Gastrocnemius medialis (tissue), 4 donors: ENCODE measurements at regions not wholly inside any gene's neighbourhood (a gene's known extent, or its start where the extent isn't known, plus 50 kb on each side); places are given as distances from the start of the nearest gene placed in this dataset.

Source experiments
- ATAC-seq, 2 donors: fragments of 150-250 bp; one replicate each; pipeline ENCODE4 v1.9.1; 2016
- DNase-seq, 2 donors: peaks; one replicate each; pipeline ENCODE4 v3.0.0-alpha.2; 2019
- H3K27ac ChIP-seq, 4 donors: fragments of 200-600 bp; sonication (generic); 1 replicate in 1 of 4; 2 replicates in 3 of 4; pipeline ENCODE4 v1.5.1; 2016 to 2018; ENCODE audit warnings: mild to moderate bottlenecking in 2 of 4, moderate library complexity in 1 of 4
- H3K27me3 ChIP-seq, 3 donors: fragments of 200-600 bp; sonication (generic) in 2 of 3; 1 replicate in 1 of 3; 2 replicates in 2 of 3; pipeline versions ENCODE4 v1.5.1 to v1.6.0; 2016 to 2019; ENCODE audit warnings: mild to moderate bottlenecking in 1 of 3, moderate library complexity in 1 of 3
- H3K36me3 ChIP-seq, 2 donors: fragments of 200-600 bp; sonication (generic) in 1 of 2; one replicate each; pipeline ENCODE4 v1.5.1; 2017 to 2018
- H3K4me1 ChIP-seq, 2 donors: fragments of 200-600 bp; sonication (generic) in 1 of 2; one replicate each; pipeline ENCODE4 v1.5.1; 2016 to 2017; ENCODE audit warnings: mild to moderate bottlenecking in 2 of 2
- H3K4me3 ChIP-seq, 4 donors: fragments of 200-600 bp; sonication (generic) in 3 of 4; 1 replicate in 1 of 4; 2 replicates in 3 of 4; pipeline ENCODE4 v1.5.1; 2016 to 2019; ENCODE audit warnings: mild to moderate bottlenecking in 2 of 4
- H3K9me3 ChIP-seq, 3 donors: fragments of 200-600 bp; sonication (generic) in 2 of 3; 1 replicate in 1 of 3; 2 replicates in 2 of 3; pipeline ENCODE4 v1.5.1; 2016 to 2019
- POLR2A ChIP-seq, 2 donors: fragments of 450-650 bp; IDR thresholded peaks; one replicate each; pipeline ENCODE4 v1.6.1; 2017; ENCODE audit warnings: antibody characterized with exemption in 2 of 2, mild to moderate bottlenecking in 2 of 2, moderate library complexity in 2 of 2
- in situ Hi-C, 4 donors: fragments of 200-750 bp; cut with MboI; loops; one replicate each; pipeline versions ENCODE4 v1.15.0 to v1.8.0; 2017; ENCODE audit warnings: low sequenced_read_pairs in 4 of 4
- intact Hi-C: fragments of 100-400 bp; cut with DNase I; formaldehyde crosslinking; loops from one replicate; pipeline ENCODE4 v1.15.1; 2023; ENCODE audit warnings: low total_unique reads
- TF ChIP-seq, protein P1 (sequence below), 5 experiments: fragments of 450-650 bp in 3 of 5; fragments of 200-600 bp in 2 of 5; sonication (generic) in 2 of 5; IDR thresholded peaks in 4 of 5; conservative IDR thresholded peaks in 1 of 5; 1 replicate in 4 of 5; 2 replicates in 1 of 5; pipeline ENCODE4 v1.5.1; 2016 to 2019; ENCODE audit warnings: antibody characterized with exemption in 5 of 5, mild to moderate bottlenecking in 3 of 5, moderate library complexity in 3 of 5

DNA sequence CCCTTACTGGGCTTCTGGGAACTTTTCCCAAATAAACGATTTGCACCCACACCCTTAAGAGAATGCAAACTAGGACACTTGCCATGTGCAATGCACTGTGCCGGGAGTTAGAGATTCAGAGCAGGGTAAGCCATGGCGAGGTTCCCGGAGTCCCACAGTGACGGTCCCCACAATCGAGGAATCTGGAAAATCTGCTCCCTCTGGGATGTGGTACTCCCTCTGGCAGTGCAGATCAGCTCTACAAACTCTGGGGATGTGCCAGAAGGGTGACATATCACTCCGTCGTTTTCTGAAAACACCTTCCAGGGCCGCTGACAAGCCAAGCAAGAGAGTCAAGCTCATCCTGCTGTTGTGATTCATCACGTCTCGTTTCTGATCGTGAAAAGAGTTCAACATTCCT is 537.5 kb downstream of the BCOR start:
- in situ Hi-C loops (no loop called here), intact Hi-C loops (no loop called here)
- ATAC-seq, result no peak

DNA sequence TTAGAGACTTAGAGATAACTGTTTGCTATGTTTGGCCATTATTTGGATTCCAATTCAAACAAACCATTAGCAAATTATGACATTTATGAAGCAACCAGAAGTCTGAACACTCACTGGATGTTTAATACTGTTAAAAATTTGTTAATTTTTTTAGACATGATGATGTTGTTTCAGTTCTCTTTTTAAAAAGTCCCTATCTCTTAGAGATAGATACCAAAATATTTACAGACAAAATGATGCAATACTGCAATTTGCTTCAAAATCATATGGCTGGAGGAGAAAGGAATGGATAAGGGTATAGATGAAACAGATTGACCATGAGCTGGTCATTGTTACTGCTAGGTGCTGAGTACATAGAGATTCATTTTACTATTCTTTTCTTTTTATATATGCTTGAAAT is 534.6 kb downstream of the BCOR start:
- in situ Hi-C loops, result no loop called here
- no peak for DNase-seq
- intact Hi-C loops, result no loop called here
- Histone ChIP-seq H3K27me3 (no peaks in the 10 kb centered on the region), H3K4me1 (no peaks in the 10 kb centered on the region), H3K9me3 (no peaks in the 10 kb centered on the region), H3K27ac (no peak overlapping the region), H3K36me3 (no peaks in the 10 kb centered on the region), H3K4me3 (no peak overlapping the region)
- TF ChIP-seq POLR2A (IDR thresholded peaks at IDR 0.05), result no peak
- TF ChIP-seq, protein P1, sequence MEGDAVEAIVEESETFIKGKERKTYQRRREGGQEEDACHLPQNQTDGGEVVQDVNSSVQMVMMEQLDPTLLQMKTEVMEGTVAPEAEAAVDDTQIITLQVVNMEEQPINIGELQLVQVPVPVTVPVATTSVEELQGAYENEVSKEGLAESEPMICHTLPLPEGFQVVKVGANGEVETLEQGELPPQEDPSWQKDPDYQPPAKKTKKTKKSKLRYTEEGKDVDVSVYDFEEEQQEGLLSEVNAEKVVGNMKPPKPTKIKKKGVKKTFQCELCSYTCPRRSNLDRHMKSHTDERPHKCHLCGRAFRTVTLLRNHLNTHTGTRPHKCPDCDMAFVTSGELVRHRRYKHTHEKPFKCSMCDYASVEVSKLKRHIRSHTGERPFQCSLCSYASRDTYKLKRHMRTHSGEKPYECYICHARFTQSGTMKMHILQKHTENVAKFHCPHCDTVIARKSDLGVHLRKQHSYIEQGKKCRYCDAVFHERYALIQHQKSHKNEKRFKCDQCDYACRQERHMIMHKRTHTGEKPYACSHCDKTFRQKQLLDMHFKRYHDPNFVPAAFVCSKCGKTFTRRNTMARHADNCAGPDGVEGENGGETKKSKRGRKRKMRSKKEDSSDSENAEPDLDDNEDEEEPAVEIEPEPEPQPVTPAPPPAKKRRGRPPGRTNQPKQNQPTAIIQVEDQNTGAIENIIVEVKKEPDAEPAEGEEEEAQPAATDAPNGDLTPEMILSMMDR (IDR thresholded peaks at IDR 0.05 in 4 of 5, conservative IDR thresholded peaks at IDR 0.05 in 1 of 5), result no peak
- ATAC-seq, result no peak

More for the DNA sequence above, 537.5 kb downstream of the BCOR start:
- no peaks in the 10 kb centered on the region for H3K36me3 ChIP-seq
- no peak for DNase-seq
- TF ChIP-seq, protein P1 (IDR thresholded peaks at IDR 0.05 in 4 of 5, conservative IDR thresholded peaks at IDR 0.05 in 1 of 5), result no peak
- TF ChIP-seq POLR2A (IDR thresholded peaks at IDR 0.05), result no peak
- H3K27ac ChIP-seq, result no peak overlapping the region
- no peaks in the 10 kb centered on the region for H3K9me3 ChIP-seq
- H3K4me3 ChIP-seq, result no peak overlapping the region
- H3K27me3 ChIP-seq, result no peaks in the 10 kb centered on the region
- H3K4me1 ChIP-seq, result no peaks in the 10 kb centered on the region

DNA sequence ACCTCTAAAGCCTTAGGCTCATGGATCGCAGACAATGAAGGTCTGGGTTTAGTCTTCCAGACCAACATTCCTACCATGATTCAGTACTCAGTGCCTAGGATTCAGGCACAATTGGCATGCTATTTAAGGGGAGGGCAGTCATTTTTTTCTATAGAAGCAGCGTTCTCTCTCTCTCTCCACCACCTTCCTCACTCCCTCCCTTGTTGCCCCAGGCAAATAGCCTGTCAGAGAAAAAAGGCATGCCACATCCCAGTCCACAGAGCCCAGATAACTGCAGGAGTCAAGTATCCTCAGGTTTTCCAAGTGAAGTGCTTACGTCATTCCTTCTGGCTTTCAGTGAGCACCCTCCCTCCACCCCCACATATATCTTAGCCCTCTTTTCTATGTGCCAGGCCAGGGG is 533.0 kb downstream of the BCOR start:
- H3K27ac ChIP-seq, result no peak overlapping the region
- H3K9me3 ChIP-seq, result no peaks in the 10 kb centered on the region
- ATAC-seq, result no peak
- H3K4me3 ChIP-seq, result no peak overlapping the region
- H3K36me3 ChIP-seq, result no peaks in the 10 kb centered on the region
- in situ Hi-C loops (no loop called here), intact Hi-C loops (no loop called here)
- TF ChIP-seq, protein P1 (IDR thresholded peaks at IDR 0.05 in 4 of 5, conservative IDR thresholded peaks at IDR 0.05 in 1 of 5), result no peak
- no peak for TF ChIP-seq POLR2A (IDR thresholded peaks at IDR 0.05)
- H3K27me3 ChIP-seq, result no peaks in the 10 kb centered on the region
- DNase-seq, result no peak
- no peaks in the 10 kb centered on the region for H3K4me1 ChIP-seq

DNA sequence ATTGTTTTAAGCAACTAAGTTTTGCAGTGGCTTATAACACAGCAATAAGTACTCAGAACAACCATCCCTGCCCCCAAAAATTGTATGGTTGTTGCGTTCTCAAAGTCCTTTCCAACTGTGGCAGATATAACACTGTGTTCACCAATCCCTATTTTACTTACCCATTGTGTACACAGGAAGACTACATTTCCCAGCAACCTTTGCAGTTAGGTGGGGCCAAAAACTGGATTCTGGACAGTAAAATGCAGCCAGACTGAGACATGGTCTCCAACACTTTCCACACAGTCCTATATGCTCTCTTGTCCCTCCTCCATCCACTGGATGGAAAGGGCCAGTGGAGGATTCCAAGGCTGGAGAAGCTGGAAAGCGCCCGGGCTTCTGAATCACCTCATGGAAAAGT is 523.6 kb downstream of the BCOR start:
- DNase-seq (no peak), ATAC-seq (no peak)
- H3K4me3 ChIP-seq, result no peak overlapping the region
- H3K4me1 ChIP-seq, result no peaks in the 10 kb centered on the region
- no peaks in the 10 kb centered on the region for H3K9me3 ChIP-seq
- no peaks in the 10 kb centered on the region for H3K36me3 ChIP-seq
- intact Hi-C loops, result no loop called here
- H3K27me3 ChIP-seq, result no peaks in the 10 kb centered on the region
- no peak overlapping the region for H3K27ac ChIP-seq
- no peak for TF ChIP-seq POLR2A (IDR thresholded peaks at IDR 0.05)
- TF ChIP-seq, protein P1 (IDR thresholded peaks at IDR 0.05 in 4 of 5, conservative IDR thresholded peaks at IDR 0.05 in 1 of 5), result no peak
- in situ Hi-C loops, result no loop called here
